SH-SY5Y (cell line): ENCODE measurements at regions not wholly inside any gene's neighbourhood (a gene's known extent, or its start where the extent isn't known, plus 50 kb on each side); places are given as distances from the start of the nearest gene placed in this dataset.

Source experiments
- GATA2 ChIP-seq: IDR thresholded peaks from 2 replicates; pipeline ENCODE4 v1.6.1; 2011; ENCODE audit warnings: mild to moderate bottlenecking, low read depth, low read length
- GATA3 ChIP-seq: IDR thresholded peaks from 2 replicates; pipeline ENCODE4 v1.6.1; 2011; ENCODE audit warnings: low read depth, mild to moderate bottlenecking, low read length, moderate library complexity

DNA sequence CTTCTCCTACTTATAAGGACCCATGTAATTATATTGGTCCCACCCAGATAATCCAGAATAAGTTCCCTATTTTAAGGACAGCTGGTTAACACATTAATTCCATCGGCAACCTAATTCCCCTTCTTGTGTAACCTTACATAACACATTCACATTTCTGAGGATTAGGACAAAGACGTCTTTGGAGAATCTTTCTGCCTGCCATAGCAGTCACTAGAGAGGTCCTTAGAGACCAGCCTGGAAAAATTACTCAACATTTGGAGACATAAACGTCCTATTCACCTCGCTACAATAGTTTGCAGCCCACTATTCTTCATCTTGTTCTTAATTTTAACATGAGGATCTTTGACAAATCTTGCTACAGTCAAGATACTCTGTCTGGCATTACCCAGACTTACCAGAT lies 100.1 kb downstream of the MAFB start:
- TF ChIP-seq GATA3 (no peak), GATA2 (no peak)
